ENCODE measurements at regions not wholly inside any gene's neighbourhood (a gene's known extent, or its start where the extent isn't known, plus 50 kb on each side); places are given as distances from the start of the nearest gene placed in this dataset.

DNA sequence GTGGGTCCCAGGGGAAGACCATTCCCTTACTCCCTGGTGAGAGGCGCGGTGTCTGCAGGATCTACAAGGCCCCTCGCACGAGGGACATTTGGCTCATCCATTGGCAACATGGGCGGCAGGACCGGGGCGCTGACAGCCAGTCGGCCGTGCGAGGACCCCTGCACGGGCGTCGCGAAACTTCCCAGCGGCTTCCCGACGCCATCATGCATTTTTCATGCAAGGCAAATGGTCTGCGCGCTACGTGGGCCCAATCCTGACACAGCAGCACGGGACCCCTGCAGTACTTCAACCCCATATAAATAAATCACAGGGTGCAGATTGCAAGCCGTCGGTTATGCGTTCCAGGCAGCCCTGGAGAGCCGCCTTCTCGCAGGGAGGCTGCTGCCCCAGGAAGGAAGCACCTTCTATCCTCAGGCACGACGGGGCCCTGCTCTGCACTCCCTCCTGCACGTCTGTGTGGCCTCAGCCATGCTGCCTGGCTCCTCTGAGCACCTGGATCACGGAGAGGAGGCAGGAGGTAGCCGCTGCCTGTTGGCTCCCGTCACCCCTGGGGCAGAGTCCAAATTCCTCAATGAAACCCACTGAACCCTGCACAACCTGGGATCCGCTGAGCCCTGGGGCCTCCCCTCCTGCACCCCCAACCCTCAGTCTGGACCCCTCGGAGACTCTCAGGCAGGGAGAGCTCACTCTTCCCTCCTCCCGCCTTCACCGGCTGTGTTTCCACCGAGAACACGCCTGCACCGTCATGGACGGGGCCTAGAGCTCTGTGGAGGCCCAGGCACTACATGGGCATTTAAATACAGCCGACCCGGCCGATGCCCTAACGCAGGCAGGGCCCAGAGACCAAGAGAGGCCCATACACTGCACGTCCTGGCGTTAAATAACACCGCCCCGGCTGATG lies 90.5 kb downstream of the PDGFA start:
- ChIA-PET POLR2A (no interaction called here), RAD21 (ENCODE audit: low non-redundant PET in 1 of 2, low total read pairs in 2 of 2, uncharacterized antibody in 2 of 2, unreplicated experiment in 2 of 2) (no interaction called here), CTCF (no interaction called here)
- Histone ChIP-seq H3K9me2 (ENCODE audit: insufficient read depth) (no peaks in the 10 kb centered on the region), H3K36me3 (ENCODE audit: control insufficient read depth in 1 of 2, insufficient read depth in 2 of 2, low read length in 2 of 2) (no peaks in the 10 kb centered on the region), H3K9ac (ENCODE audit: low read length) (no peak overlapping the region), H3K27ac (ENCODE audit: low read depth, low read length) (no peak overlapping the region), H2AFZ (ENCODE audit: low read depth, low read length, poor library complexity, severe bottlenecking) (no peak overlapping the region), H3K4me2 (ENCODE audit: low read length) (no peak overlapping the region), H3K79me2 (ENCODE audit: insufficient read depth, low read length) (no peaks in the 10 kb centered on the region), H3K4me3 (replicated peaks in 1 of 2; ENCODE audit: low read depth in 1 of 2, low read length in 2 of 2) (no peak overlapping the region), H3K27me3 (ENCODE audit: insufficient read depth, low read length) (no peaks in the 10 kb centered on the region), H4K20me1 (ENCODE audit: insufficient read depth) (no peaks in the 10 kb centered on the region), H3K4me1 (ENCODE audit: control insufficient read depth in 1 of 2, insufficient read depth in 2 of 2, low read length in 2 of 2) (no peaks in the 10 kb centered on the region), H3K9me3 (ENCODE audit: control insufficient read depth in 1 of 2, insufficient read depth in 1 of 2, low read depth in 1 of 2, low read length in 2 of 2) (no peaks in the 10 kb centered on the region)
- TF ChIP-seq EZH2 (IDR thresholded peaks at IDR 0.05) (no peak), EGR1 (IDR thresholded peaks at IDR 0.05; ENCODE audit: low read depth) (no peak), SRF (IDR thresholded peaks at IDR 0.05; ENCODE audit: low read depth) (no peak), SP1 (IDR thresholded peaks at IDR 0.05; ENCODE audit: low read depth) (no peak), POLR2AphosphoS5 (IDR thresholded peaks at IDR 0.05; ENCODE audit: low read depth, low read length) (no peak), YY1 (IDR thresholded peaks at IDR 0.05; ENCODE audit: extremely low read depth, insufficient replicate concordance, low read depth, low read length) (no peak), TCF7L2 (IDR thresholded peaks at IDR 0.05; ENCODE audit: borderline replicate concordance, extremely low read depth, insufficient read depth, insufficient read length) (no peak), CBX3 (IDR thresholded peaks at IDR 0.05; ENCODE audit: low read depth) (no peak), SIN3A (IDR thresholded peaks at IDR 0.05; ENCODE audit: low read depth) (no peak), ZFX (IDR thresholded peaks at IDR 0.05) (no peak), EZH2phosphoT487 (IDR thresholded peaks at IDR 0.05; ENCODE audit: borderline replicate concordance) (no peak)
- TF ChIP-seq, protein P1, sequence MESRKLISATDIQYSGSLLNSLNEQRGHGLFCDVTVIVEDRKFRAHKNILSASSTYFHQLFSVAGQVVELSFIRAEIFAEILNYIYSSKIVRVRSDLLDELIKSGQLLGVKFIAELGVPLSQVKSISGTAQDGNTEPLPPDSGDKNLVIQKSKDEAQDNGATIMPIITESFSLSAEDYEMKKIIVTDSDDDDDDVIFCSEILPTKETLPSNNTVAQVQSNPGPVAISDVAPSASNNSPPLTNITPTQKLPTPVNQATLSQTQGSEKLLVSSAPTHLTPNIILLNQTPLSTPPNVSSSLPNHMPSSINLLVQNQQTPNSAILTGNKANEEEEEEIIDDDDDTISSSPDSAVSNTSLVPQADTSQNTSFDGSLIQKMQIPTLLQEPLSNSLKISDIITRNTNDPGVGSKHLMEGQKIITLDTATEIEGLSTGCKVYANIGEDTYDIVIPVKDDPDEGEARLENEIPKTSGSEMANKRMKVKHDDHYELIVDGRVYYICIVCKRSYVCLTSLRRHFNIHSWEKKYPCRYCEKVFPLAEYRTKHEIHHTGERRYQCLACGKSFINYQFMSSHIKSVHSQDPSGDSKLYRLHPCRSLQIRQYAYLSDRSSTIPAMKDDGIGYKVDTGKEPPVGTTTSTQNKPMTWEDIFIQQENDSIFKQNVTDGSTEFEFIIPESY (IDR thresholded peaks at IDR 0.05; ENCODE audit: extremely low read depth, insufficient replicate concordance, low read length): no peak
- TF ChIP-seq, protein P2, sequence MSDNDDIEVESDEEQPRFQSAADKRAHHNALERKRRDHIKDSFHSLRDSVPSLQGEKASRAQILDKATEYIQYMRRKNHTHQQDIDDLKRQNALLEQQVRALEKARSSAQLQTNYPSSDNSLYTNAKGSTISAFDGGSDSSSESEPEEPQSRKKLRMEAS (IDR thresholded peaks at IDR 0.05): no peak
- TF ChIP-seq, protein P3, sequence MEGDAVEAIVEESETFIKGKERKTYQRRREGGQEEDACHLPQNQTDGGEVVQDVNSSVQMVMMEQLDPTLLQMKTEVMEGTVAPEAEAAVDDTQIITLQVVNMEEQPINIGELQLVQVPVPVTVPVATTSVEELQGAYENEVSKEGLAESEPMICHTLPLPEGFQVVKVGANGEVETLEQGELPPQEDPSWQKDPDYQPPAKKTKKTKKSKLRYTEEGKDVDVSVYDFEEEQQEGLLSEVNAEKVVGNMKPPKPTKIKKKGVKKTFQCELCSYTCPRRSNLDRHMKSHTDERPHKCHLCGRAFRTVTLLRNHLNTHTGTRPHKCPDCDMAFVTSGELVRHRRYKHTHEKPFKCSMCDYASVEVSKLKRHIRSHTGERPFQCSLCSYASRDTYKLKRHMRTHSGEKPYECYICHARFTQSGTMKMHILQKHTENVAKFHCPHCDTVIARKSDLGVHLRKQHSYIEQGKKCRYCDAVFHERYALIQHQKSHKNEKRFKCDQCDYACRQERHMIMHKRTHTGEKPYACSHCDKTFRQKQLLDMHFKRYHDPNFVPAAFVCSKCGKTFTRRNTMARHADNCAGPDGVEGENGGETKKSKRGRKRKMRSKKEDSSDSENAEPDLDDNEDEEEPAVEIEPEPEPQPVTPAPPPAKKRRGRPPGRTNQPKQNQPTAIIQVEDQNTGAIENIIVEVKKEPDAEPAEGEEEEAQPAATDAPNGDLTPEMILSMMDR (IDR thresholded peaks at IDR 0.05 in 2 of 3, conservative IDR thresholded peaks at IDR 0.05 in 1 of 3; ENCODE audit: borderline replicate concordance in 1 of 3, insufficient read depth in 1 of 3, low read depth in 2 of 3, low read length in 2 of 3): no peak
- TF ChIP-seq, protein P4, sequence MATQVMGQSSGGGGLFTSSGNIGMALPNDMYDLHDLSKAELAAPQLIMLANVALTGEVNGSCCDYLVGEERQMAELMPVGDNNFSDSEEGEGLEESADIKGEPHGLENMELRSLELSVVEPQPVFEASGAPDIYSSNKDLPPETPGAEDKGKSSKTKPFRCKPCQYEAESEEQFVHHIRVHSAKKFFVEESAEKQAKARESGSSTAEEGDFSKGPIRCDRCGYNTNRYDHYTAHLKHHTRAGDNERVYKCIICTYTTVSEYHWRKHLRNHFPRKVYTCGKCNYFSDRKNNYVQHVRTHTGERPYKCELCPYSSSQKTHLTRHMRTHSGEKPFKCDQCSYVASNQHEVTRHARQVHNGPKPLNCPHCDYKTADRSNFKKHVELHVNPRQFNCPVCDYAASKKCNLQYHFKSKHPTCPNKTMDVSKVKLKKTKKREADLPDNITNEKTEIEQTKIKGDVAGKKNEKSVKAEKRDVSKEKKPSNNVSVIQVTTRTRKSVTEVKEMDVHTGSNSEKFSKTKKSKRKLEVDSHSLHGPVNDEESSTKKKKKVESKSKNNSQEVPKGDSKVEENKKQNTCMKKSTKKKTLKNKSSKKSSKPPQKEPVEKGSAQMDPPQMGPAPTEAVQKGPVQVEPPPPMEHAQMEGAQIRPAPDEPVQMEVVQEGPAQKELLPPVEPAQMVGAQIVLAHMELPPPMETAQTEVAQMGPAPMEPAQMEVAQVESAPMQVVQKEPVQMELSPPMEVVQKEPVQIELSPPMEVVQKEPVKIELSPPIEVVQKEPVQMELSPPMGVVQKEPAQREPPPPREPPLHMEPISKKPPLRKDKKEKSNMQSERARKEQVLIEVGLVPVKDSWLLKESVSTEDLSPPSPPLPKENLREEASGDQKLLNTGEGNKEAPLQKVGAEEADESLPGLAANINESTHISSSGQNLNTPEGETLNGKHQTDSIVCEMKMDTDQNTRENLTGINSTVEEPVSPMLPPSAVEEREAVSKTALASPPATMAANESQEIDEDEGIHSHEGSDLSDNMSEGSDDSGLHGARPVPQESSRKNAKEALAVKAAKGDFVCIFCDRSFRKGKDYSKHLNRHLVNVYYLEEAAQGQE (IDR thresholded peaks at IDR 0.05; ENCODE audit: low read depth): no peak
- BruUV-seq (replicated peaks): no TSS peak
- ATAC-seq: no peak
- intact Hi-C loops (cut with micrococcal nuclease): no loop called here
- DNase-seq (ENCODE audit: low read depth, low spot score): no peak
